Transverse colon (tissue), 4 donors: ENCODE measurements at regions not wholly inside any gene's neighbourhood (a gene's known extent, or its start where the extent isn't known, plus 50 kb on each side); places are given as distances from the start of the nearest gene placed in this dataset.
"Not testable (repeated sequence)": the region's sequence is repeated elsewhere in the genome, so short reads cannot be mapped to it uniquely, and the experiment has no call there.

Source experiments
- DNase-seq: peaks from one replicate; pipeline ENCODE4 v3.0.0-alpha.2; 2019
- H3K27ac ChIP-seq, 4 donors: fragments of 200-600 bp; sonication (generic); 2 replicates each; pipeline ENCODE4 v1.5.1; 2016 to 2018; ENCODE audit warnings: inconsistent platforms in 4 of 4
- H3K27me3 ChIP-seq: fragments of 200-600 bp; sonication (generic); 2 replicates; pipeline ENCODE4 v1.5.1; 2017; ENCODE audit warnings: inconsistent platforms
- H3K36me3 ChIP-seq, 4 donors: fragments of 200-600 bp; sonication (generic); 2 replicates each; pipeline ENCODE4 v1.5.1; 2017 to 2019; ENCODE audit warnings: inconsistent platforms in 4 of 4
- H3K4me1 ChIP-seq, 4 donors: fragments of 200-600 bp; sonication (generic); 2 replicates each; pipeline ENCODE4 v1.5.1; 2017 to 2020; ENCODE audit warnings: inconsistent platforms in 4 of 4
- H3K4me3 ChIP-seq, 4 donors: fragments of 200-600 bp; sonication (generic); 1 replicate in 1 of 4; 2 replicates in 3 of 4; pipeline versions ENCODE4 v1.5.1 to v1.6.1; 2017 to 2019; ENCODE audit warnings: inconsistent platforms in 4 of 4
- H3K9me3 ChIP-seq, 2 donors: fragments of 200-600 bp; sonication (generic); 2 replicates each; pipeline ENCODE4 v1.5.1; 2017 to 2019; ENCODE audit warnings: inconsistent platforms in 2 of 2
- CTCF ChIP-seq, 5 experiments: fragments of 200-600 bp in 3 of 5; fragments of 450-650 bp in 2 of 5; sonication (generic) in 3 of 5; IDR thresholded peaks; 1 replicate in 2 of 5; 2 replicates in 3 of 5; pipeline ENCODE4 v1.5.1; 2016 to 2017; ENCODE audit warnings: antibody characterized with exemption in 5 of 5, inconsistent platforms in 3 of 5, mild to moderate bottlenecking in 2 of 5, moderate library complexity in 1 of 5
- EP300 ChIP-seq: sonication (generic); formaldehyde crosslinking; IDR thresholded peaks from one replicate; pipeline ENCODE4 v1.6.1; 2017; ENCODE audit warnings: antibody characterized with exemption, low read depth
- POLR2A ChIP-seq: fragments of 450-650 bp; IDR thresholded peaks from one replicate; pipeline ENCODE4 v1.6.1; 2016; ENCODE audit warnings: antibody characterized with exemption, mild to moderate bottlenecking, moderate library complexity
- POLR2AphosphoS5 ChIP-seq, 3 donors: sonication (generic); formaldehyde crosslinking; IDR thresholded peaks; one replicate each; pipeline ENCODE4 v1.6.1; 2016; ENCODE audit warnings: antibody characterized with exemption in 3 of 3
- WGBS, 2 donors: methylation state at CpG; one replicate each; pipeline ENCODE4 v1.1.5; 2018; ENCODE audit warnings: low coverage in 1 of 2; 5-methylcytosine and 5-hydroxymethylcytosine counted together
- in situ Hi-C, 4 donors: fragments of 200-750 bp; cut with MboI; loops; one replicate each; pipeline versions ENCODE4 v1.15.0 to v1.15.1; 2017; ENCODE audit warnings: low sequenced_read_pairs in 3 of 4, low pct_ligation_motif_present in 1 of 4, low pct_unique_long_range_greater_than_20kb in 1 of 4
- intact Hi-C: fragments of 100-400 bp; cut with DNase I; formaldehyde crosslinking; loops from one replicate; pipeline ENCODE4 v1.15.1; 2023; ENCODE audit warnings: low total_unique reads

- intact Hi-C loops = no loop called here
- 80 to 100% methylated on average over 1 to 2 of the region's 2 CpGs for WGBS, 2 donors
Observed at GRCh38 chr11:87536016-87536415, 498.3 kb downstream of the TMEM135 start.

GRCh38 chr11:87535513-87535912, 497.8 kb downstream of the TMEM135 start:
- Histone ChIP-seq H3K27me3 (no peaks in the 10 kb centered on the region), H3K4me1 (no peaks in the 10 kb centered on the region), H3K27ac (no peak overlapping the region), H3K4me3 (no peak overlapping the region), H3K9me3 (no peaks in the 10 kb centered on the region), H3K36me3 (no peaks in the 10 kb centered on the region)
- TF ChIP-seq EP300 (no peak), CTCF (IDR thresholded peaks at IDR 0.05) (no peak), POLR2A (no peak), POLR2AphosphoS5 (IDR thresholded peaks at IDR 0.05) (no peak)
- DNase-seq = no peak
- intact Hi-C loops = no loop called here
- in situ Hi-C loops = no loop called here
- 65 to 82% methylated on average over 3 to 4 of the region's 4 CpGs for WGBS, 2 donors

More at GRCh38 chr11:87536016-87536415, 498.3 kb downstream of the TMEM135 start:
- TF ChIP-seq CTCF (IDR thresholded peaks at IDR 0.05) (no peak), EP300 (no peak), POLR2AphosphoS5 (IDR thresholded peaks at IDR 0.05) (no peak), POLR2A (no peak)
- H3K9me3 ChIP-seq = no peaks in the 10 kb centered on the region
- H3K27me3 ChIP-seq = no peaks in the 10 kb centered on the region
- no peaks in the 10 kb centered on the region for H3K4me1 ChIP-seq
- H3K27ac ChIP-seq = no peak overlapping the region
- no peak overlapping the region for H3K4me3 ChIP-seq
- DNase-seq = no peak
- H3K36me3 ChIP-seq = no peaks in the 10 kb centered on the region
- in situ Hi-C loops = no loop called here

- H3K36me3 ChIP-seq, H3K27ac ChIP-seq, in situ Hi-C loops, H3K4me1 ChIP-seq, DNase-seq, intact Hi-C loops, H3K4me3 ChIP-seq, H3K9me3 ChIP-seq, H3K27me3 ChIP-seq: not testable (repeated sequence)
Observed at GRCh38 chr11:87531835-87532234, 494.1 kb downstream of the TMEM135 start.

- in situ Hi-C loops = no loop called here
Observed at GRCh38 chr11:87529486-87529885, 491.8 kb downstream of the TMEM135 start.

More at GRCh38 chr11:87529486-87529885, 491.8 kb downstream of the TMEM135 start:
- Histone ChIP-seq H3K27me3 (no peaks in the 10 kb centered on the region), H3K9me3 (no peaks in the 10 kb centered on the region), H3K4me1 (no peaks in the 10 kb centered on the region), H3K27ac (no peak overlapping the region), H3K36me3 (no peaks in the 10 kb centered on the region), H3K4me3 (no peak overlapping the region)
- intact Hi-C loops = no loop called here
- 90% methylated on average over 1 of the region's 1 CpG; no CpG with 5 or more reads in 1 of the 2 donors for WGBS, 2 donors
- TF ChIP-seq CTCF (IDR thresholded peaks at IDR 0.05) (no peak), POLR2A (no peak), EP300 (no peak), POLR2AphosphoS5 (IDR thresholded peaks at IDR 0.05) (no peak)
- no peak for DNase-seq
